Stromal cell of bone marrow (primary cell): ENCODE measurements at regions not wholly inside any gene's neighbourhood (a gene's known extent, or its start where the extent isn't known, plus 50 kb on each side); places are given as distances from the start of the nearest gene placed in this dataset.

ENCODE experiments used
- DNase-seq: peaks from one replicate; pipeline ENCODE4 v3.0.0-alpha.2; 2012; ENCODE audit warnings: low read depth

DNA sequence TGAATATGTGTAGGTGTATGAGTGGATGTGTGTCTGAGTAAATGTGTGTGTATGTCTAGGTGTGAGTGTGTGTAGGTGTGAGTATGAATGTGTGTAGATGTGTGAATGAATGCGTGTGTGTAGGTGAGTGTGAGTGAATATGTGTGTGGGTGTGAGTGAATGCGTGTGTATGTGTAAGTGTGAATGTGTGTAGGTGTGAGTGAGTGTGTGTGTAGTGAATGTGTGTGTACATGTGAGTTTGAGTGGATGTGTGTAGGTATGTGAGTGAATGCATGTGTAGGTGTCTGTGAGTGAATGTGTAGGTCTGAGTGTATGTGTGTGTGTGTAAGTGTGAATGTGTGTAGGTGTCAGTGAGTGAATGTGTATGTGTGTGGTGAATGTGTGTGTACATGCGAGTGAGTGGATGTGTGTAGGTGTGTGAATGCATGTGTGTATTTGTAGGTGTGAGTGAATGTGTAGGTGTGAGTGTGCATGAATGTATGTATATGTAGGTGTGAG lies 201.0 kb upstream of the ZNF536 start:
- DNase-seq, result no peak

DNA sequence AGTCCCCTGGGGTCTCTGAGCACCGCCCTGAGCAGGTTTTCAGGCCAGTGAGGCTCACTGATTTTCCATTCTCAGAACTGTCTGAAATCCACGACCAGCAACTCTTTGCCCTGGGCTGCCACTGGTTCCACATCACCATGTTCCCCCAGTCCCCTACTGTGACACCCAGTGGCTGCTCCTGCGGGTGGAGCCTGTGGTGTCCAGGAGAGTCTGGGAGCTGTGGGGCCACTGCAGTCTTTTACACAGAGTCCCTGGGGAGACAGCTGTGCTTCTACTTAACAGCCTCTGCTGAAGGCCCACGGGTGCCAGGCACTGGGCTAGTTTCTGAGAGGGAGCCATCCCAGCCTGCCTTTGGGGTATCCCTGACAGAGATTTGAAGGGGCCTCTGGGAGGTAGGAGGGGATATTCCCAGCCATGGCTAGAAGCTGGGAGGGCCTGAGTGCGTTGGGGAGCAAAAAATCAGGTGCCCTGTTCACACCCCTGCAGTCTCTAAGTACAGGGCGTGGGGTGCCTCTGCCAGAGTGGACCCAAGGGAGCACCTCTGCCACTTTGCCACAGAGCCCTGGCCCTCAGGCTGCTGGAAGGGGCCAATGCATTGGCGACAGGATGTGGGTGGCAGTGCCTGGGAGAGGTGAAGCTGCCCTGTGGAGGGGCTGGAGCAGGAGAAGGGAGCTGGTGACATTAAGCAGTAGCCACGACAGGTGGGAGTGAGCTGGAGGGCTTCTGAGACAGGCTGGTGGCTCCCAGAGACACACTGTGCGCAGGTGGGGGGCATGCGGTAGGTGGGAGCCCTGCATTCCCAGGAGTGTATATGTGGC lies 200.2 kb upstream of the ZNF536 start:
- no peak for DNase-seq

DNA sequence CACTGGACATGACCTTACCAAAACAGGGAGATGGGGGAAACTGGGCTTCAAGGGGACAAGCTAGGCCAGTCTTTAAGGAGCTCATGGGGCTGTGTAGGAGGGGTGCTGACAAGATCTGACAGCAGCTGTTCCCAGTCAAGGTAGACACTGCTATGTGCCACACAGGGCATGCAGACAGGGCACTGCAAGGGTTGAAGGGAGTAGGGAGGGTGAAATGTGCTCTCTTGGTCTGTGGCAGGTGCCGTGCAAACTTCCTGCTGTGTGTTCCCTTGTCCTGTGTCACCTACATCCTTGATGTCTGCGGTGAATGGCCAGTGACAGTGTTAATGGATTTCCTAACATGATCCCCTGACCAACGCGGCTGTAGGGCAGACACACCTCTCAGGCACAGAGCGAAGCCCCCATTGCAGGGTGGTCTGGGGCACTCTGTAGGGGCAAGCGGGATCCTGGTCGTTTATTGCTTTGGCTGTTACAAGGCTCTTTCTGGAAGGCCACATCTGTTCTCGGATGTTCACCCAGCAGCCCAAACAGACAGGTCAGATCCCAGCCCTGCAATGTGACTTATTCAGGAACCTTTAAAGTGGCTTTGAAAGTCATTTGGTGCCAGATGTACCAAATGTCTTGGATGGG lies 199.5 kb upstream of the ZNF536 start:
- no peak for DNase-seq

DNA sequence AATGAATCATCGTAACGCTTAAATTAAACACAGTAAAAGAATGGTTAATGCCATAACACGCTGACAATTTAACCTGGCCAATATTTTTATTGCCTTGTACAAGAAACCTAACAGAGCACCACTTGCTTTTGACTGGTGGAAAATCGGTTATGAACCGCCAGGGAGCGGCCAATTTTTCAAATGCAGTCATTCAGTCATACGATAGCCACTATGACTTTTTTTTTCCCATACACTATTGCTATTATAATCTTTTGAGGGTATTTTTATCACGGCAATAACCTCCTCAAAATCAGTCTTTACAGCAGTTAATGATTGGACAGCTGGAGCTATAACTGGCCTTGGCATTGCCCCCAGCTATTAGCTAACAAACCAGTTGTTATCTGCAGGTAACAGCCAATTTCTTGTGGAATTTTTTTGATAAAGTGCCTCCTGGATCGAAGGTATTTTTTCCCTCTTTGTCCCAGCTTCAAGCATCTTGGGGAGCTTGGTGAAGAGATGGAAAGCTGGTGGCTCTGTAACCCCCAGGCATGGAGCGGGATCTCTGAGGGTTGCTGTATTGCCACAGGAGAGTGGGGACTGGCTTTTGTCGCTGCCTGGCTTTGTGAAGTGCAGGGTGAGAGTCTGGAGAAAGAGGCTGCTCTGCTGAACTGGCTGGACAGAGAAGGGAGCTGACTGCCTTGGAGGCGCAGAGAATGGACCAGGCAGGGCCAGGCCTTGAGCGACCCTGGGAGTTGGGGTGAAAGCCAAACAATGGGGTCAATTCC lies 198.4 kb upstream of the ZNF536 start:
- no peak for DNase-seq

DNA sequence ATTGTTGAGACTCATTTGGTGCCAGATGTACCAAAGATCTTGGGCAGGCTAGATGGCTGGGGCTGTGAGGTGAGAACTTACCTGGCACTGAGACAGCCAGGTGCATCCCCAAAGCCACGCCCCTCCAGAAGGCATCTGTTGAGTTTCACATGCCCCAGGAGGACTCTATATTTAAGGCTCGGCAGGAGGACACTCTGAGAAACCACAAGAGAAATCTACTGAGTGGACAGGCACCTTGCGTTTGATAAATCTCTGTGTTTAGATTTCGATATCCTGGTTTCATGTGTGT lies 197.9 kb upstream of the ZNF536 start:
- no peak for DNase-seq

DNA sequence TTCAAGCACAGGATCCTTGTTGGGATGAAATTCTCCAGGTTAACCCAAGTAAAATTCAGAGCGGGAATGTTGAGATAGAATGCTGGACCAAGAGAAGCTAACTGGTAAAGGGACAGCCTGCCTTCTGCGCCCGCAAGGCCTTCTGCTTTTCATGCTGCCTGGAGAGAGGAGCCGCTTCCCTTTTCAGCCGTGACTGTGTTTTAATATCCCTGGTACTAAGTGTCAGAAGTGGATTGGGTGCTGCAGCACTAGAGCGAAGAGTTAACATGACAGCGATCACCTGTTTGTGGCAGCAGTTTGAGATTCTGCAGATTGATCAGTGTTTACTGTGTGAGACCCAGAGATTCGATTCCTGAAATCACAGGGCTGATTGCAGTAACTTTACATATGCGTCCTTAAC lies 197.4 kb upstream of the ZNF536 start:
- no peak for DNase-seq

DNA sequence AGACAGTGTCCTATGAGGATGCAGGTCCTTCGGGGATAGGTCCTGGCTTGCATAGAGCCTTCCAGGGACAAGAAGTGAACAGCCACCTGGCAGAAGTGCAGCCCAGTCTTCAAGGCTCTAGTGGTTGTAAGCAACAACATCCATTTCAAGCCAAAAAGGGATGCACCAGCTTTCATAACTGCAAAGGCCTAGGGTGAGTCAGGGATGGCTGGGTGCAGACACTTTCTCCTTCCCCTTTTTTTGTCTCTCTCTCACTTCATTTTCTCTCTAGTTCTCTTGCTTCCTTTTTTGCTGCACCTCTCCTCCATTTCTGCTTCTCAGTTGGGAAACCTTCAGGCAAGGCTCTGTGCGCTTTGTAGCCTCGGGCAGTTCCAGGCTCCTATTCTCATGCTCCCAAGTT lies 196.2 kb upstream of the ZNF536 start:
- DNase-seq, result no peak

DNA sequence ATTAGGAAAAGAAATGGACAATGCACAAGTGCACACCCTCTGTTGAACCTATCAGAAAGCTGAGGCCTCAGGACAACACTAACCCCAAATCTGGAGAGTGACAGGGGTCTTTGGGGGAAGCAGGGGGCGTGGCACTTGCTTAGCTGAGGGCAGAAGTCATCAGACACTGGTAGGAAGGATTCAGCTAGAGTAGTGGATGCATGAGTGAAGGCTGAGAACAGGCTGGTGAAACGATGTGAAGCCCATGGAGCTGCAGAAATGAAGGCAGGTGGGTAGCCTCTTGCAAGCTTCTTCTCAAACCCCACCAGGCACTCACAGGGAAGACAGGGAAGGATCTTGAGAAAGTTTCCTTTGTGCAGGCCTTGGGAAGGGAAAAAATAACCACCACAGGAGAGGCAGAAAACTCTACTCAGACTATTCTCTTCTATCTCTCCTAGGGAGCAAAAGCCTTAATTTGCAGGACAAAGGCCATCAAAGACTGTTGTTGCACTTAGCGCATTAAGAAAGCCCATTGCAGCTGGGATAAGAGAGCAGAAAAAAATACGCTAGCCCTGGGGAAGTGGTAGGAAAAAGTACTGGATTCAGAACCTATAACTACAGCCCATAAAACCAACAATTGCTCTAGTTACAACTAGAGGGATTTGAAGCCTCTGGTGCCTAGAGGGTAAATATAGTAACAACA lies 193.3 kb upstream of the ZNF536 start:
- DNase-seq, result no peak

DNA sequence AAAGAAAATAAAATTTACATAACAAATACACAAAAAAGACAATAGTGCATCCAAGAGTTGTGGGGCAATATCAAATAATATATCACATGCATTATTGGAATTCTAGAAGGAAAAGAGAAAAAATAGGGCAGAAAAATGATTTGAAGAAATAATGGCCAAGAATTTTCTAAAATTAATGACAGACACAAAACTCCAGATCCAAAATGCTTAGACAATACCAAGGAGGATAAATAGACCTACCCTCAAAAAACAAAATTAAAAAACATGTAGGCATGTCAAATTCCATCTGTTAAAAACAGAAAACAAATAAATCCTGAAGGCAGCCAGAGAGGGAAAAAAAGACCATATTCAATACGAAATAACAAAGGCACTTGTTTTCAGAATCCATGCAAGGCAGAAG lies 191.5 kb upstream of the ZNF536 start:
- no peak for DNase-seq

DNA sequence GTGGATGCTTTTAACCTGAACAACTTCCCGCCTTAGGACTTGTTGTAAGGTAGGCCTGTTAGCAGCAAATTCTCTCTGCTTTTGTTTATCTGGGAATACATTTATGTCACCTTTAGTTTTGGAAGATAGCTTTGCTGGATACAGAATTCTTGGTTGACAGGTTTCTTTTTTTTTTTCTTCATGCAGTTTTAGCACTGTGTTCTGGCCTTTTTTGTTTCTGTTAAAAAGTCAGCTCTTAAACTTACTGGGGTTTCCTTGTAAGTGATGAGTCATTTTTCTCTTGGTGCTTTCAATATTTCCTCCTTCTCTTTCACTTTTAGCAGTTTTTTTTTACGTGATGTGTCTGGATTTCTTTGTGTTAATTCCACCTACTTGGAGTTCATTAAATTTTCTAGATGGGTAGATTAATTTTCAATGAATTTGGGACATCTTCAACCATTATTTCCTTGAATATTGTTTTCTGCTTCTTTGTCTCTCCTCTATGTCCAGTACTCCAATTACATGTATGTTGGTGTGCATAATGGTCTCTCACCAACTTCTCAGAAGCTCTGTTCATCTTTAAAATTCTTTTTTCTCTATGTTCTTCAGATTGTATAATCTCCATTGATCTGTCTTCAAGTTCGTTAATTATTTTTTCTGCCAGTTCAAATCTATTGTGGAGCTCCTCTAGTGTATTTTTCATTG lies 188.2 kb upstream of the ZNF536 start:
- no peak for DNase-seq

DNA sequence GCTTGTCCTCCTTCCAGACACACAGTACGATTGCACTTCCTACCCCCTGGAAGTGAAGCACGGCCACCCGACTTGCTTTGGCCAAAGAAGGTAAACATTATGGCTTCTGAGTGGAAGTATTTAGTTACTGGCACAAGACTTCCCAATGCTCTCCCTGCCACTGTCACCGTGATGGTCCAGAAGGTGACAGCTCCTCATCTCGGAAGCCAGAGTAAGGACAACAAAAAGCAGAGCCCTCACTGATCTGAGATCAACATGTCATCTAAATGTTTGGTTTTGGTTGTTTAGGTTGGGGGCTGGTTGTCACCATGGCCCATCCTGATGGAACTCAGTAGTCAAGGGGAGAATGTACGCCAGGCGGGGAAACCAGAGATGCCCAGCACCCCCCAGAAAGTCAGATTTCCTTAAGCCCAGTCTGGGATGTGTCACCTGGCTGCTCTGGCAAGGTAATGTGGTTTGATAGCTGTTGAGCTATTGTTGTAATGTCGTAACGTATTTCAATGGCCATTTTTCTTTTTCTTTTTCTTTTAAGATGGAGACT lies 170.1 kb upstream of the ZNF536 start:
- no peak for DNase-seq

DNA sequence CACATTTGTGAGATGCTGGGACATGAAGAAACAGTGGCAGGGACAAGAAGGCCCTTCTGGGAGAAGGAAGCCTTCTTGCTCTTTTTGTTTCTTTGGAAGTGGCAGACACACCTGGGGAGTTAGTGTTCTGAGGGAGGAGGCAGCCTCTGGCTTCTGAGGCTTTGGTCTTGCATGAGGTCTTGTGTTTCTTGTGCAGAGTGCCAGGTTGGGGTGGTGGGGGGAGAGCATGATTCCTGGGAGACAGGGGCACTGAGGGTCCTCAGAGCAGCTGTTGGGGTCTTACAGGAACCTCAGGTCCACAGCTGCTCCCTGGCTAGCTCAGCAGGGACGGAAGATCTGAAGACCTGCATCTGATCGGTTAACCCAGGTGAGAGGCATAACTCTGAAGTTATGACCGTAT lies 167.5 kb upstream of the ZNF536 start:
- DNase-seq, result no peak

DNA sequence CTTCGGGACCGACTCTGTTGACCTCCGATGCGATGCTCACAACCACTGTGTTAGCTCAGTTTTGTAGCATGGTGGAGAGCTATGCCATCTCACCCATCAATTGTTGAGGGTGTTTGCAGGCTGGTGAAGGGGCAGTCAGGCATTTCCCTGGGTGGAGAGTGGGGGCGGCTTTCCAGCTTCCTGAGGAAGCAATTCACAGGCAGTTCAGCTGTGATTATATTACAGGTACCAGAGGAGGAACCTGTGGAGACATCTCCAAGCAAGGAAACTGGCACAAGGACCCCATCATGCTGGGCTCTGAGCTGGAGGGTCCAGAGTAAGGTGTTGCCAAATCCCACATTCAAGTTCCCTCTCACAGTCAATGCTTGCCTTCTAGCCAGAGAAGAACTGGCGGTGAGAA lies 166.0 kb upstream of the ZNF536 start:
- no peak for DNase-seq

DNA sequence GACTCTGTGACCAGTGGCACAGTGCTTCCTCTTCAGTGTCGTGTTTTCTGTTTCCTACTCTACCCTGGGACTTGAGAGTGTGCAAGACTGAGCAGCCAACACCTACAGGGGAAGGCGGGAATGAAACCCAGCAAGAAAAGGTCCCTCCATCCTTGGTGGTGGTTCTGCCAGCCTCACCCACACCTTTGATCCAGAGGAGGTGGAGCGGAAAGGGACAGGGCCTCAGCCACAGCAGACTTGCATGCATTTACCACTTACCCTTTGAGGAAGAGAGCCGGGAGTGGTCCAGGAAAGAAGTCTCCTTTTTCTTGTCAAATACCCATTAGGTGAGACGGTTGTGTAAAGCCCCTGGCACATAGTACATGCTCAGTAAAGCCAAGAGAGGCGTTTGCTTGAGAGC lies 164.8 kb upstream of the ZNF536 start:
- DNase-seq, result no peak

DNA sequence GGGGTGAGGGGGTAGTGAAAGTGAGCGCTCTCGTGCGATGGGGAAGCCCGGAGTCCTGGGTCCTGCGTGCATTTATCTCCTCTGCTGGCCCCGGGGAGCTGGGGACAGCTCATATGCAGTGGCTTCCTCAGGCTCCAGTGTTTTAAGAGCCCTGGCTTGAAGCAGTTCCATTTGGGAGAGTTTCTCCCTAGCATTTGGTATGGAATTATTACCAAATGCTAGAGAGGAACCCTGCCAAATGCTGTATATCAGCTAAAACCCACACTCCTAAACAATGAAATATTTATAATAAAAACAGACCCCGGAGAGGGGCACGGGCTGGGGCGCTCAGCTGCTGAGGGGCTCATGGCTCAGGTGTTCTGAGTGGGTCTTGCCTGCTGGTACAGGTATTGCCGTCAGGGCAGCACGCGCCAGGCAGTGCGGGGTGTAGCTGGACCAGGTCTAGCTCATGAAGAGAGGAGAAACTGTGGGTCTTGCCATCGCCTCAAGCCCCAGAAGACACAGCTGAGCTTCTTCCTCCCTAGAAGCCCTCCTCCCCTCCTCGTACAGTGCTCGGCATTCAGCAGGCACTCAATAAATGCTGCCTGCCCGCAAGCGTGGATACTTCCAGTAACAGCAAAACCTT lies 163.6 kb upstream of the ZNF536 start:
- no peak for DNase-seq

DNA sequence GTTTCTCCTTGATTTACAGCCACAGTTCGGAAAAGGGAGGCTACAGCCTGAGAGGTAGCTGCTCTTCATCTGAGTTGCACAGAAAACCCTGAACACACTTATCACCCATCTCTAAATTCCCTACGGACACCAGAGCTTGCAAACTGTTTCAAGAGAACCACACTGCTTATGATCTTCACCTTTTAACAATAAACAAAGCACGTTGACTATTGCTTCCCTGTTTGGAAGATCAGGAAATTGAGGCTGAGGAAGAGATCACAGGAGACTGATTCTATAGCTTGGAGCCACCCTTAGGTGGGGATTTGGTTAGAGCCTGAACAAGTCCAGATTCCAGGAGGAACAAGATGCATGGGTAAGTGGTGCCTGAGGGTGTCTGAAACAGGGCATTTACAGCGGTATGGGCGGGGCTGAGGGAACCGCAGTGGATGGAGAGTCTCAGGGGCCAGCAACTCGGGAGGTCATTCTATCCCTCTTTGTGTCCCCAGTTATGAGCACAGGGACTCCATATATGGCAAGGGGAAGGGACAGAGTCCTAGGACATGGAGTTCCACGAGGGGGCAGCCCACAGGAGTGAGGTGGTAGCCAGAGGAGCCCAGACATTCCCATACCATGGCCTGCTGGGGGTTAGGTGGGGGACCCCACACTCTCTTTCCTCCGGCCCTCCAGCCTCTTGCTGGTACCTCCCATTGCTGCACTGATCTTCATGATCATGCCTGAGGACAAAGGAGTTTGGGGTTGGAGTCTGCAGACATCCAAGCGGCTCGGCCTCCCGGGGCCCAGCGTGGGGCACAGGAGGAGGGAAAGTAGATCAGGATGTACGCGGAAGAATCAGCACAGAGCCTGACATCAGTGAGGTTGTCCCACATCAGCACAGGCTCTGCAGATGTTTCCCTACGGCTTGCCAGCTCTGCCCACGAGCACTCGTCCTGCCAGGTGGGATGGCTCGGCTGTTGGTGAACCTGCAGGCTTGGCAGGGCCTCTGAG lies 162.3 kb upstream of the ZNF536 start:
- DNase-seq, result no peak

DNA sequence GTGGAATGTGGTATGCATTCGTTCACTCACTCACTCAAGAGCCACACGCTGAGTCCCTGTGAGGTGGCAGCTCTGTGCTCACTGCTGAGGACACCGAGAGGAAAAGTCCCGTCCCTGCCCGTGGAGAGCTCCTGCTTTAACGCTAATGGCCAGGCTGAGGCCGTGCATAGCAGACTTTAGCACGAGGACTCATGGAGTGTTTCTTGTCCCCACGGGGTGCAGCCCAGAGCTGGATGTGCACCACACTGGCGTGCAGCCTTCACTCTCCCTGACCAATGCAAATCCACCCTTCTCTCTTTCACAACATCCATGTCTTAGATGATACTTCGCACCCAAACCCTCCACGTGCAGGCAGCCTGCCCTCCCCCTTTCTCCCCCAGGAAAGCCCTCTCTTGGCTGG lies 159.6 kb upstream of the ZNF536 start:
- DNase-seq, result no peak

DNA sequence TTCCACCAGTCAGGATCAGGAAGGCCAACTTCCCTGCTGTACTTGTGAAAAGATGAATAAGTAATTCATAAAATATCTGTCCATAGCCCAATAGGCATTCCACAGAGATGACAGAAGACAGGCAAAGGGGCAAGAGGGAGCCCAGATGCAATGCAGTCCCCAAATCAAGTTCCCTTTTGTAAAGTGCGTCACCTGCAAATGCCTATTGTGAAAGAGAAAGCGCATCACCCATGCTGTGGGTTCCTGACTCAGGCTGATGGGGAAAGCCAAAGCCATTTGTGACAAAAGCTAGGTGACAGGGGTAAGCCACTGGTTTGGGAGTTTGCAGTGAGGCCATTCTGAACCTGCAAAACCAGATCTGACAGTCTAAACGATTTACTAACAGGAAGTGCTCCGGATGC lies 157.5 kb upstream of the ZNF536 start:
- DNase-seq, result no peak

DNA sequence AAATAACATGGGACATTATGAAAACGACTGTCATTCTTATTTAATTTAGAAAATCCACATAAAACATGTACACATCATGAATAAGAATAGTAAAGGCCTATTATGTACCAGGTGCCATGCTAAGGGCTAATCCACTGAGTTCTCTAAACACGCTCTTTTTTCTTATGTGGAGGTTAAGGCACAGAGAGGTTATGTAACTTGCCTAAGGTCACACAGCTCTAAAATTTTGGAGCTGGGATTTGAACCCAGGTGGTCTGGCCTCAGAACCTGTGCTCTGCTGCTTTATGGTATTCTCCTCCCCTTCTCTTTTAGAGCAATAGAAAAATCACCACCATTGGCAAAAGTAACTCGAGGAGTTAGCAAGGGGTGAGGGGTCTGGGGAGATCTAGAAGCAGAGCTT lies 156.9 kb upstream of the ZNF536 start:
- DNase-seq, result no peak

DNA sequence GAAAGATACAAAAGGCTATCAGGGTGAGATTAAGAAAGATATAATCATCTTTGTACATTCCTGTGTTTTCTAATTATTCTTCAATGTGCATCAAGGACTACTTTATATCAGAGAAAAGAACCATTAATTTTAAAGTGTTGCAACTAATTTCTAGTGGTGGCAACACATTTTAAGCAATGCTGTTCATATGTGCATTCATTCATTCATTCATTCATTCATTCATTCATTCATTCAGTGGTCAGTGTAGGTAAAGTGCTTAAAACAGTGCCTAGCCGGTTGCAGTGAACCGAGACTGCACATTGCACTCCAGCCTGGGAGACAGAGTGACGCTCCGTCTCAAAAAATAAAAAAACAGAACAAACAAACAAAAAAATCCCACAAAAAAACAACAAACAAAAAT lies 155.7 kb upstream of the ZNF536 start:
- DNase-seq, result no peak
